ENCODE measurements at regions not wholly inside any gene's neighbourhood (a gene's known extent, or its start where the extent isn't known, plus 50 kb on each side); places are given as distances from the start of the nearest gene placed in this dataset.
"Not testable (repeated sequence)": the region's sequence is repeated elsewhere in the genome, so short reads cannot be mapped to it uniquely, and the experiment has no call there.

DNA sequence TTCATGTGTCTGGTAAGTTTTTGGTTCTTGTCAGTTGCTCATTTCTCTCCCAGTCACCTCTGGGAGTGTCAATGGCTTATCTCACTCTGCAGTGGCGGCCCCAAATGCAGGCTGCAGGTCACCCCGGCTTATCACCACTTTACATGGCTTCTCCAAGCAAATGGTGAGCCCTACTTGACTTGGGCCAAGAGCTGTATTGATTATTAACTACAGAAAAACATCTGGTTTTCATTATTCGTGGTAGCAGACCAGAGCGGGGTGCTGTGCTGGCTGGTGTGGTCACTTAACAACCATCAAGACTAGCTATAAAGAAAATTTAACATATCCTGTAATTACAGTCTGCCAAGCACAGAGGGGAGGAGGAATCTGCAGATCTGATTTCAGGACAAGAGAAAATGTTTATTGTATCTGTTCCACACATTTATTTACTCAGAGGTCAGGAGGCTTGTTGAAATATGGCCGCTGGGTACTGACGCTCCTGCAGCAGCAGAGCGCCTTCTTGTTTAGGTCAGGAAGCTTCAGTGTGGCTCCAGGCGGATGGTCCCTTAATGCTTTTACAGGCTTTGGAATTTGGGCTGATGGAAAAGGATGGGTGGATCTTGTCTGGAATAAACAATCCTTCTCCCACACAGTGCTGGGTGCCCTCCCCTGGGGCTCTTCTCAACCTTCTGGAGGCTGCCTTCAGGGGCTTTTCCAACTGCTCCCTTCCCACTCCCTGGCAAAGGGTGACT is 87.8 kb downstream of the HLX start:
- intact Hi-C loops (cut with DNase I) = no loop called here
- 53 to 57% (median 56%) methylated on average over 8 of the region's 8 CpGs for WGBS, 3 donors
- H3K4me1 ChIP-seq (ENCODE audit: insufficient read depth) = no peaks in the 10 kb centered on the region
- no peaks in the 10 kb centered on the region for H3K36me3 ChIP-seq
- no peak overlapping the region for H3K27ac ChIP-seq
- no peaks in the 10 kb centered on the region for H3K27me3 ChIP-seq
- no peak for DNase-seq
- no peak overlapping the region for H3K4me3 ChIP-seq
- no peaks in the 10 kb centered on the region for H3K9me3 ChIP-seq
- TF ChIP-seq POLR2A (IDR thresholded peaks at IDR 0.05) = no peak
- no peak for TF ChIP-seq EP300 (IDR thresholded peaks at IDR 0.05)
- TF ChIP-seq, protein P1, sequence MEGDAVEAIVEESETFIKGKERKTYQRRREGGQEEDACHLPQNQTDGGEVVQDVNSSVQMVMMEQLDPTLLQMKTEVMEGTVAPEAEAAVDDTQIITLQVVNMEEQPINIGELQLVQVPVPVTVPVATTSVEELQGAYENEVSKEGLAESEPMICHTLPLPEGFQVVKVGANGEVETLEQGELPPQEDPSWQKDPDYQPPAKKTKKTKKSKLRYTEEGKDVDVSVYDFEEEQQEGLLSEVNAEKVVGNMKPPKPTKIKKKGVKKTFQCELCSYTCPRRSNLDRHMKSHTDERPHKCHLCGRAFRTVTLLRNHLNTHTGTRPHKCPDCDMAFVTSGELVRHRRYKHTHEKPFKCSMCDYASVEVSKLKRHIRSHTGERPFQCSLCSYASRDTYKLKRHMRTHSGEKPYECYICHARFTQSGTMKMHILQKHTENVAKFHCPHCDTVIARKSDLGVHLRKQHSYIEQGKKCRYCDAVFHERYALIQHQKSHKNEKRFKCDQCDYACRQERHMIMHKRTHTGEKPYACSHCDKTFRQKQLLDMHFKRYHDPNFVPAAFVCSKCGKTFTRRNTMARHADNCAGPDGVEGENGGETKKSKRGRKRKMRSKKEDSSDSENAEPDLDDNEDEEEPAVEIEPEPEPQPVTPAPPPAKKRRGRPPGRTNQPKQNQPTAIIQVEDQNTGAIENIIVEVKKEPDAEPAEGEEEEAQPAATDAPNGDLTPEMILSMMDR (IDR thresholded peaks at IDR 0.05) = no peak

DNA sequence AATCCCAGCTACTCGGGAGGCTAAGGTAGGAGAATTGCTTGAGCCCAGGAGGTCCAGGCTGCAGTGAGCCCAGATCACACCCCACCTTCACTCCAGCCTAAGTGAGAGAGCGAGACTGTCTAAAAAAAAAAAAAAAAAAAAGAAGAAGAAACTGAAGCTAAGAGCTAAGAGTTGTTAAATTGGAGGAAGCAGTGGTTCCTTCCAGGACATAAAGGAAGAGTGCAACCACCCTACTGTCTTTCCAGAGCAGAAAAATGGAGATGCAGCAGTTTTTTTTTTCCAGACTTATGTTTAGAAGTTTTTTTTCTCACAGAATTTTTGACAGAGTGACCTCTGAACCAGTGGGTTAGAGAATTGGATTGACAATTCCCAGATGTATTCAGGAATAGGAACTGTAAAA is 88.7 kb downstream of the HLX start:
- Histone ChIP-seq H3K27ac (no peak overlapping the region), H3K4me3 (no peak overlapping the region), H3K27me3 (no peaks in the 10 kb centered on the region), H3K9me3 (no peaks in the 10 kb centered on the region), H3K36me3 (no peaks in the 10 kb centered on the region), H3K4me1 (ENCODE audit: insufficient read depth) (no peaks in the 10 kb centered on the region)
- DNase-seq = no peak
- intact Hi-C loops (cut with DNase I) = no loop called here
- TF ChIP-seq EP300 (IDR thresholded peaks at IDR 0.05) = no peak
- WGBS, 3 donors = 80 to 93% (median 89%) methylated on average over 2 of the region's 2 CpGs

DNA sequence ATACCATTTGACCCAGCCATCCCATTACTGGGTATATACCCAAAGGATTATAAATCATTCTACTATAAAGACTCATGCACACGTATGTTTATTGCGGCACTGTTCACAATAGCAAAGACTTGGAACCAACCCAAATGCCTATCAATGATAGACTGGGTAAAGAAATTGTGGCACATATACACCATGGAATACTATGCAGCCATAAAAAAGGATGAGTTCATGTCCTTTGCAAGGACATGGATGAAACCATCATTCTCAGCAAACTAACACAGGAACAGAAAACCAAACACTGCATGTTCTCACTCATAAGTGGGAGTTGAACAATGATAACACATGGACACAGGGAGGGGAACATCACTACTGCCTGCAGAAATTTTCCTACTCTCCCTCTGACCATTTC is 90.0 kb downstream of the HLX start:
- WGBS, 3 donors = 91 to 98% (median 93%) methylated on average over 2 of the region's 2 CpGs
- H3K4me1 ChIP-seq (ENCODE audit: insufficient read depth); intact Hi-C loops (cut with DNase I); H3K27ac ChIP-seq; DNase-seq; H3K27me3 ChIP-seq; H3K9me3 ChIP-seq; H3K4me3 ChIP-seq; H3K36me3 ChIP-seq: not testable (repeated sequence)

DNA sequence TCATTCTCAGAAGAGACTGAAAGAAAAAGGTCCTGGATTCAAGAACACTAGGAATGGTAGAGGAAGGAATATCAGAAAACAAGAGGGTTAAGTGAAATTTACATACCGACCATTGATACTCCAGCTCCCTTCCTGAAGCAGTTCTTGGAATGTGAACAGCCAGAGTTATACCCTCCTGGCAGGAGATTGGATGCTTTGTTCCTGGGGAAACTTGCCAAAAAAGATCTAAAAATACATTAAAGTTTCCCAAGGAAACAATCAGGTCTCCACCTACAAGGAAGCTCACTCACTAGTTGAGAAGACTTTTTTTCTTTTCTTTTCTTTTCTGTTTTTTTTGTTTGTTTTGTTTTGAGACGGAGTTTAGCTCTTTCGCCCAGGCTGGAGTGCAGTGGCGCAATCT is 91.1 kb downstream of the HLX start:
- H3K27ac ChIP-seq = no peak overlapping the region
- H3K36me3 ChIP-seq = no peaks in the 10 kb centered on the region
- H3K4me1 ChIP-seq (ENCODE audit: insufficient read depth) = no peaks in the 10 kb centered on the region
- intact Hi-C loops (cut with DNase I) = no loop called here
- TF ChIP-seq POLR2A (IDR thresholded peaks at IDR 0.05) (no peak), EP300 (IDR thresholded peaks at IDR 0.05) (no peak)
- TF ChIP-seq, protein P1 (IDR thresholded peaks at IDR 0.05) = no peak
- 52 to 58% (median 54%) methylated on average over 4 of the region's 4 CpGs for WGBS, 3 donors
- H3K27me3 ChIP-seq = no peaks in the 10 kb centered on the region
- no peak for DNase-seq
- no peaks in the 10 kb centered on the region for H3K9me3 ChIP-seq
- H3K4me3 ChIP-seq = no peak overlapping the region

DNA sequence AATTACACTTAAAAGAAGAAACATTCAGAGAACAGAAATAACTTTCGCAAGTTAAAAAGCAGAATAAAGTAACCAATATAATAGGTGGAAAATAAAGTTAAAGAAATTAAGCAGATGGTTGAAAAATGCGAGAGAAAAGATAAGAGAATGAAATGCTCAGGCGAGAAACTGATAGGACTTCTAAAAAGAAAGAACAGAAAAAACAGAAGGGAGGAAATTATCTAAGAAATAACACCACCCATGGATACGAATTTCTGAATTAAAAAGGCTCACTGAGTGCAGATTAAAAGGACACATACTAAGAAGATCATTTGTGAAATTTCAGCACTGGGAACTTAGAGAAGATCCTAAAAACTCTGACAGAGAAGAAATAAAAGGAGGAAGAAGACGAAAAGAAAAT is 92.0 kb downstream of the HLX start:
- Histone ChIP-seq H3K4me1 (ENCODE audit: insufficient read depth) (no peaks in the 10 kb centered on the region), H3K9me3 (no peaks in the 10 kb centered on the region), H3K36me3 (no peaks in the 10 kb centered on the region), H3K27ac (no peak overlapping the region), H3K27me3 (no peaks in the 10 kb centered on the region), H3K4me3 (no peak overlapping the region)
- TF ChIP-seq POLR2A (IDR thresholded peaks at IDR 0.05) = no peak
- 42 to 62% (median 47%) methylated on average over 5 of the region's 5 CpGs for WGBS, 3 donors
- no peak for DNase-seq
- intact Hi-C loops (cut with DNase I) = no loop called here

DNA sequence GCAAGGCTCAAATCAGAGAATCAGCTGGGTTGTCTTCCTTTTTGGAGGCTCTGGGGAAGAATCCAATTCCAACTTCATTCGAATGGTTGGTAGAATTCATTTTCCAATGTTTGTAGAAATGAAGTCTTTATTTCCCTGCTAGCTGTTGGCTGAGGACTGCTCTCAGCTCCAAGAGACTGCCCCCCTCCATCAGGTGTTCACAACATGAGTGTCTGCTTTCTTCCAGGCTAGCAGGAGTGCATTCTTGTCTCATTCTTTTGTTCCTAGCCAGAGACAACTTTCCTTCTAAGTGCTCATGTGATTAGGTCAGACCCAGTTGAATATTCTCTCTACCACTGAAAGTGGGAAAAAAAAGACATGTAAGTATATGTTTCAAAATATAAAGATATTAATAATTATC is 95.2 kb downstream of the HLX start:
- no peaks in the 10 kb centered on the region for H3K36me3 ChIP-seq
- no peaks in the 10 kb centered on the region for H3K27me3 ChIP-seq
- H3K4me1 ChIP-seq (ENCODE audit: insufficient read depth) = no peaks in the 10 kb centered on the region
- intact Hi-C loops (cut with DNase I) = no loop called here
- H3K9me3 ChIP-seq = no peaks in the 10 kb centered on the region
- H3K4me3 ChIP-seq = no peak overlapping the region
- WGBS, 3 donors = 43 to 58% (median 50%) methylated on average over 1 of the region's 1 CpG
- DNase-seq = no peak
- H3K27ac ChIP-seq = no peak overlapping the region
- no peak for TF ChIP-seq POLR2A (IDR thresholded peaks at IDR 0.05)
- TF ChIP-seq, protein P1 (IDR thresholded peaks at IDR 0.05) = no peak
- TF ChIP-seq EP300 (IDR thresholded peaks at IDR 0.05) = no peak
